ENCODE measurements at regions not wholly inside any gene's neighbourhood (a gene's known extent, or its start where the extent isn't known, plus 50 kb on each side); places are given as distances from the start of the nearest gene placed in this dataset.

DNA sequence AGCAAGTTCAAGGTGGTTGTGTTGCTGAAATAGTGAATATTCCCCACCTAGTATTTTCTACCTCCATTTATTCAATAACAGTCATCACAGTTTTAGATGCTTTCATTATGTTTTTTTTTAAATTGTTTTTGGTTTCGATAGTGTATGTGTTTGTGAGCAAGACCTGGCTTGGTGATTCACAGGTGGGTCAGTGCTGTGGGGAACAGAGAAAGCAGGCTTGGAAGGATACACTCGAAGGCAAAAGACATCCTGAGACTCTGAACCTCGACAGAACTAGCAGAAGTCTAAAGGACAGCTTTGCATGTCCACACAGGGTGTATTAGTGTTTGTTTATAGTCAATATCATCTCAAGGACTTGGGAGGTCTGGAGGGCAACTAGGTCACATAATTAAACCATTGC, 551.5 kb downstream of the RIT2 start:
- TF ChIP-seq, protein P1, sequence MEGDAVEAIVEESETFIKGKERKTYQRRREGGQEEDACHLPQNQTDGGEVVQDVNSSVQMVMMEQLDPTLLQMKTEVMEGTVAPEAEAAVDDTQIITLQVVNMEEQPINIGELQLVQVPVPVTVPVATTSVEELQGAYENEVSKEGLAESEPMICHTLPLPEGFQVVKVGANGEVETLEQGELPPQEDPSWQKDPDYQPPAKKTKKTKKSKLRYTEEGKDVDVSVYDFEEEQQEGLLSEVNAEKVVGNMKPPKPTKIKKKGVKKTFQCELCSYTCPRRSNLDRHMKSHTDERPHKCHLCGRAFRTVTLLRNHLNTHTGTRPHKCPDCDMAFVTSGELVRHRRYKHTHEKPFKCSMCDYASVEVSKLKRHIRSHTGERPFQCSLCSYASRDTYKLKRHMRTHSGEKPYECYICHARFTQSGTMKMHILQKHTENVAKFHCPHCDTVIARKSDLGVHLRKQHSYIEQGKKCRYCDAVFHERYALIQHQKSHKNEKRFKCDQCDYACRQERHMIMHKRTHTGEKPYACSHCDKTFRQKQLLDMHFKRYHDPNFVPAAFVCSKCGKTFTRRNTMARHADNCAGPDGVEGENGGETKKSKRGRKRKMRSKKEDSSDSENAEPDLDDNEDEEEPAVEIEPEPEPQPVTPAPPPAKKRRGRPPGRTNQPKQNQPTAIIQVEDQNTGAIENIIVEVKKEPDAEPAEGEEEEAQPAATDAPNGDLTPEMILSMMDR (IDR thresholded peaks at IDR 0.05; ENCODE audit: unreplicated experiment): no peak
- no peaks in the 10 kb centered on the region for H3K36me3 Mint-ChIP-seq (ENCODE audit: insufficient read depth, unreplicated experiment)
- CTCF ChIA-PET: interaction anchor here (0.6 kb wide), 1 partner anchor 161 kb away, joined by 3 read pairs; no protein-coding TSS in a partner anchor
- H3K27ac Mint-ChIP-seq (ENCODE audit: low read depth, unreplicated experiment): no peak overlapping the region
- peaks cover 31% of the 10 kb centered on the region for H3K27me3 Mint-ChIP-seq (ENCODE audit: insufficient read depth, unreplicated experiment)
- no peak overlapping the region for H3K4me3 Mint-ChIP-seq (ENCODE audit: unreplicated experiment)
- no TSS peak for BruUV-seq (replicated peaks)
- DNase-seq (ENCODE audit: unreplicated experiment): no peak
- intact Hi-C loops (cut with micrococcal nuclease): no loop called here
- no peaks in the 10 kb centered on the region for H3K4me1 Mint-ChIP-seq (ENCODE audit: insufficient read depth, unreplicated experiment)
- H3K9me3 Mint-ChIP-seq (ENCODE audit: unreplicated experiment): no peaks in the 10 kb centered on the region
- POLR2A ChIA-PET: no interaction called here

DNA sequence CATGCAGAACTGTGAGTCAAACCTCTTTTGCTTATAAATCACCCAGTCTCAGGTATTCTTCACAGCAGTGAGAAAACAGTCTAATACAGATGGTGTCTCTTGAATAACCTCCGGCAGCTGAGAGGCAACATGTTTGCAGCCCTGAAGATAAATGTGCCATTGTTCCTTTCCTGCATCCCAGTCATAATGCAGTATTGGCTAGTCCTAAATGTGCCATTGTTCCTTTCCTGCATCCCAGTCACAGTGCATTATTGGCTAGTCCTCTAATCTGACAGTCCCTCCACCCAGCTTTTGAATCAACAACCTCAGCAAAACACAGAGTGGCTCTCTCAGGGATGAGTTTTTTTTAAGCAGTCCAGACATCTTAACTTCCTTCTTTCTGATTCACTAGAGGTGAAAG, 550.7 kb downstream of the RIT2 start:
- POLR2A ChIA-PET: no interaction called here
- TF ChIP-seq, protein P1 (IDR thresholded peaks at IDR 0.05; ENCODE audit: unreplicated experiment): no peak
- intact Hi-C loops (cut with micrococcal nuclease): no loop called here
- peaks cover 31% of the 10 kb centered on the region for H3K27me3 Mint-ChIP-seq (ENCODE audit: insufficient read depth, unreplicated experiment)
- no peak overlapping the region for H3K4me3 Mint-ChIP-seq (ENCODE audit: unreplicated experiment)
- no peaks in the 10 kb centered on the region for H3K4me1 Mint-ChIP-seq (ENCODE audit: insufficient read depth, unreplicated experiment)
- CTCF ChIA-PET: no interaction called here
- no peak overlapping the region for H3K27ac Mint-ChIP-seq (ENCODE audit: low read depth, unreplicated experiment)
- H3K36me3 Mint-ChIP-seq (ENCODE audit: insufficient read depth, unreplicated experiment): no peaks in the 10 kb centered on the region
- BruUV-seq (replicated peaks): no TSS peak
- DNase-seq (ENCODE audit: unreplicated experiment): no peak
- H3K9me3 Mint-ChIP-seq (ENCODE audit: unreplicated experiment): no peaks in the 10 kb centered on the region

DNA sequence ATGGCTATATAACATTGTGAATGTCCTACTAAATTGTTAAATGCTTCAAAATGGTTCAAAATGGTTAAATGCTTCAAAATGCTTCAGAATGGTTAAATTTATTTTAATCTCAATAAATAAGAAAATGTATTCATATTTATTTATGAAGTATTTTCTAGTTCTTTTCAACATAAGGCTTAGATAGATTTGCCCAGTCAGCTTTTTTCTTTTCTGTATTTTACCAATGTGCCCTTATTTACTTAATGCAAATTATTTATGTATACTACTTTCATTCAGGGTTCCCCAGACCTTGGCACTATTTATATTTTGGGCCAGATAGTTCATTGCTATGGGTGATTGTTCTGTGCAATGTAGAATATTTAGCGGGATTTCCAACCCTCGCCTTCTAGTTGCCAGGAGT, 546.7 kb downstream of the RIT2 start:
- ChIA-PET CTCF (interaction anchor here (1.2 to 1.3 kb wide), 2 partner anchors 27 to 454 kb away, joined by 3 to 6 read pairs; no protein-coding TSS in a partner anchor), POLR2A (no interaction called here)
- H3K4me1 Mint-ChIP-seq (ENCODE audit: insufficient read depth, unreplicated experiment): no peaks in the 10 kb centered on the region
- H3K9me3 Mint-ChIP-seq (ENCODE audit: unreplicated experiment): no peaks in the 10 kb centered on the region
- BruUV-seq (replicated peaks): no TSS peak
- TF ChIP-seq, protein P1 (IDR thresholded peaks at IDR 0.05; ENCODE audit: unreplicated experiment): no peak
- H3K36me3 Mint-ChIP-seq (ENCODE audit: insufficient read depth, unreplicated experiment): no peaks in the 10 kb centered on the region
- peaks cover 24% of the 10 kb centered on the region for H3K27me3 Mint-ChIP-seq (ENCODE audit: insufficient read depth, unreplicated experiment)
- intact Hi-C loops (cut with micrococcal nuclease): no loop called here
- H3K4me3 Mint-ChIP-seq (ENCODE audit: unreplicated experiment): no peak overlapping the region
- DNase-seq (ENCODE audit: unreplicated experiment): no peak
- H3K27ac Mint-ChIP-seq (ENCODE audit: low read depth, unreplicated experiment): no peak overlapping the region

DNA sequence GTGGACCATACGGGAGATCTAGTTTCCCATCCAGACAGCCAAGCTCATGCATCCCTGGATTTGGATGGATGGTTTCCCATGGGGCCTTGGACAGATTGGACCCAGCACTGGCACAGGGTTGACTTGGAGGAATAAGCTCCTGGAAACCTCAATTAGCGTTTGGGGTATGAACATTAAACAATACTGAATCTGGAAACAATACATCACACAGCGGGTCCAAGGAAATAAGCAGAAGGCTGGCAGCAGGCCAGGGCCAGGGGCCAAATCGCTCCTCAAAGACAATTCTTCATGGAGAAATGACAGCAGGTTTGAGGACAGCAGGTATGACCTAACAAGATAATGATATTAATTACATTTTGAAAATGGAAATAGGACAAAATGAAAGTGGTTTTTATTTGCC, 540.6 kb downstream of the RIT2 start:
- Mint-ChIP-seq H3K4me3 (ENCODE audit: unreplicated experiment) (no peak overlapping the region), H3K36me3 (ENCODE audit: insufficient read depth, unreplicated experiment) (no peaks in the 10 kb centered on the region), H3K27me3 (ENCODE audit: insufficient read depth, unreplicated experiment) (no peaks in the 10 kb centered on the region), H3K9me3 (ENCODE audit: unreplicated experiment) (no peaks in the 10 kb centered on the region), H3K27ac (ENCODE audit: low read depth, unreplicated experiment) (no peak overlapping the region), H3K4me1 (ENCODE audit: insufficient read depth, unreplicated experiment) (no peaks in the 10 kb centered on the region)
- no TSS peak for BruUV-seq (replicated peaks)
- TF ChIP-seq, protein P1 (IDR thresholded peaks at IDR 0.05; ENCODE audit: unreplicated experiment): no peak
- POLR2A ChIA-PET: no interaction called here
- peak; percentile 29 for DNase-seq (ENCODE audit: unreplicated experiment)
- CTCF ChIA-PET: interaction anchor here (1.1 to 1.6 kb wide), 2 partner anchors 22 to 277 kb away, joined by 3 to 6 read pairs; no protein-coding TSS in a partner anchor
- intact Hi-C loops (cut with micrococcal nuclease): no loop called here
